ENCODE measurements at regions not wholly inside any gene's neighbourhood (a gene's known extent, or its start where the extent isn't known, plus 50 kb on each side); places are given as distances from the start of the nearest gene placed in this dataset.

GRCh38 chr2:5060956-5061355, 631.2 kb upstream of the SOX11 start:
- no peak for DNase-seq (ENCODE audit: low read depth in 3 of 3)

- no peak for DNase-seq (ENCODE audit: low read depth in 3 of 3)
Observed at GRCh38 chr2:5064687-5065086, 627.5 kb upstream of the SOX11 start.

- no peak for DNase-seq (ENCODE audit: low read depth in 3 of 3)
Observed at GRCh38 chr2:5067816-5068215, 624.4 kb upstream of the SOX11 start.

- DNase-seq (ENCODE audit: low read depth in 3 of 3): no peak
Observed at GRCh38 chr2:5070257-5070656, 621.9 kb upstream of the SOX11 start.

- DNase-seq (ENCODE audit: low read depth in 3 of 3): no peak
Observed at GRCh38 chr2:5074733-5075132, 617.5 kb upstream of the SOX11 start.

- no peak for DNase-seq (ENCODE audit: low read depth in 3 of 3)
Observed at GRCh38 chr2:5076599-5076998, 615.6 kb upstream of the SOX11 start.

GRCh38 chr2:5077479-5078089, 614.6 kb upstream of the SOX11 start:
- DNase-seq (ENCODE audit: low read depth in 3 of 3): no peak

GRCh38 chr2:5083402-5083801, 608.8 kb upstream of the SOX11 start:
- DNase-seq (ENCODE audit: low read depth in 3 of 3): no peak

- DNase-seq (ENCODE audit: low read depth in 3 of 3): no peak
Observed at GRCh38 chr2:5089409-5089808, 602.8 kb upstream of the SOX11 start.

- DNase-seq (ENCODE audit: low read depth in 3 of 3): no peak
Observed at GRCh38 chr2:5093056-5093455, 599.1 kb upstream of the SOX11 start.

GRCh38 chr2:5093518-5093917, 598.7 kb upstream of the SOX11 start:
- no peak for DNase-seq (ENCODE audit: low read depth in 3 of 3)

- DNase-seq (ENCODE audit: low read depth in 3 of 3): no peak
Observed at GRCh38 chr2:5094192-5094591, 598.0 kb upstream of the SOX11 start.

- no peak for DNase-seq (ENCODE audit: low read depth in 3 of 3)
Observed at GRCh38 chr2:5098286-5098685, 593.9 kb upstream of the SOX11 start.

- no peak for DNase-seq (ENCODE audit: low read depth in 3 of 3)
Observed at GRCh38 chr2:5102823-5103222, 589.4 kb upstream of the SOX11 start.

GRCh38 chr2:5111581-5111980, 580.6 kb upstream of the SOX11 start:
- DNase-seq (ENCODE audit: low read depth in 3 of 3): no peak

GRCh38 chr2:5119046-5119445, 573.1 kb upstream of the SOX11 start:
- no peak for DNase-seq (ENCODE audit: low read depth in 3 of 3)

- no peak for DNase-seq (ENCODE audit: low read depth in 3 of 3)
Observed at GRCh38 chr2:5121121-5121520, 571.1 kb upstream of the SOX11 start.

GRCh38 chr2:5121642-5122041, 570.5 kb upstream of the SOX11 start:
- DNase-seq (ENCODE audit: low read depth in 3 of 3): no peak

GRCh38 chr2:5123582-5124196, 568.5 kb upstream of the SOX11 start:
- no peak for DNase-seq (ENCODE audit: low read depth in 3 of 3)

- DNase-seq (ENCODE audit: low read depth in 3 of 3): no peak
Observed at GRCh38 chr2:5125017-5125730, 567.0 kb upstream of the SOX11 start.

- no peak for DNase-seq (ENCODE audit: low read depth in 3 of 3)
Observed at GRCh38 chr2:5132281-5132680, 559.9 kb upstream of the SOX11 start.

- no peak for DNase-seq (ENCODE audit: low read depth in 3 of 3)
Observed at GRCh38 chr2:5140347-5140746, 551.8 kb upstream of the SOX11 start.

- DNase-seq (ENCODE audit: low read depth in 3 of 3): no peak
Observed at GRCh38 chr2:5144159-5144558, 548.0 kb upstream of the SOX11 start.
